ENCODE measurements at regions not wholly inside any gene's neighbourhood (a gene's known extent, or its start where the extent isn't known, plus 50 kb on each side); places are given as distances from the start of the nearest gene placed in this dataset.
"Not testable (repeated sequence)": the region's sequence is repeated elsewhere in the genome, so short reads cannot be mapped to it uniquely, and the experiment has no call there.

- not testable (repeated sequence) for H2BK15ac ChIP-seq (ENCODE audit: low read depth, poor library complexity, severe bottlenecking); H3K9ac ChIP-seq (ENCODE audit: low read length); H3K14ac ChIP-seq (ENCODE audit: low read length in 2 of 2); H2AFZ ChIP-seq (ENCODE audit: low read depth, low read length); H3K79me1 ChIP-seq (replicated peaks; ENCODE audit: low read length, poor library complexity, severe bottlenecking); H3K4ac ChIP-seq (ENCODE audit: low read depth in 1 of 2, low read length in 2 of 2); H3K9me3 ChIP-seq (ENCODE audit: control insufficient read depth, low read length); H4K91ac ChIP-seq (ENCODE audit: low read length); H2BK12ac ChIP-seq (ENCODE audit: low read length in 2 of 2); H3K27me3 ChIP-seq (ENCODE audit: control insufficient read depth in 1 of 2, insufficient read depth in 1 of 2, low read length in 2 of 2); H4K8ac ChIP-seq (ENCODE audit: low read length); H2BK120ac ChIP-seq (ENCODE audit: low read depth, low read length); H2AK5ac ChIP-seq (ENCODE audit: low read length, severe bottlenecking); H2BK5ac ChIP-seq (ENCODE audit: low read depth, low read length, poor library complexity, severe bottlenecking); H3K4me1 ChIP-seq (ENCODE audit: control insufficient read depth, insufficient read depth, low read depth, low read length); H3K36me3 ChIP-seq (ENCODE audit: control insufficient read depth in 1 of 2, insufficient read depth in 2 of 2, low read depth in 1 of 2, low read length in 2 of 2); DNase-seq; H3K27ac ChIP-seq (ENCODE audit: low read length, poor library complexity, severe bottlenecking); H3K18ac ChIP-seq (ENCODE audit: low read depth in 1 of 2, low read length in 2 of 2); H3K23ac ChIP-seq (ENCODE audit: low read length in 2 of 2)
- H3K4me2 ChIP-seq (ENCODE audit: low read length, poor library complexity, severe bottlenecking): peak overlapping the region; percentile 76
- 2% methylated on average over 26 of the region's 29 CpGs for WGBS
- H3K4me3 ChIP-seq (ENCODE audit: insufficient read depth in 1 of 2, low read depth in 1 of 2, low read length in 2 of 2): peak overlapping the region; percentile 33 to 60
Observed at GRCh38 chr10:55601690-55602478, 759.2 kb downstream of the ZWINT start.

- Histone ChIP-seq H3K27ac (ENCODE audit: low read length, poor library complexity, severe bottlenecking) (no peak overlapping the region), H4K91ac (ENCODE audit: low read length) (no peak overlapping the region), H3K18ac (ENCODE audit: low read depth in 1 of 2, low read length in 2 of 2) (no peak overlapping the region), H3K79me1 (replicated peaks; ENCODE audit: low read length, poor library complexity, severe bottlenecking) (no peaks in the 10 kb centered on the region), H2BK15ac (ENCODE audit: low read depth, poor library complexity, severe bottlenecking) (no peak overlapping the region), H3K23ac (ENCODE audit: low read length in 2 of 2) (no peak overlapping the region), H3K4ac (ENCODE audit: low read depth in 1 of 2, low read length in 2 of 2) (no peak overlapping the region), H2AK5ac (ENCODE audit: low read length, severe bottlenecking) (no peak overlapping the region), H3K14ac (ENCODE audit: low read length in 2 of 2) (no peak overlapping the region), H3K27me3 (ENCODE audit: control insufficient read depth in 1 of 2, insufficient read depth in 1 of 2, low read length in 2 of 2) (no peaks in the 10 kb centered on the region), H3K9ac (ENCODE audit: low read length) (no peak overlapping the region), H2BK120ac (ENCODE audit: low read depth, low read length) (no peak overlapping the region), H2AFZ (ENCODE audit: low read depth, low read length) (no peak overlapping the region), H4K8ac (ENCODE audit: low read length) (no peak overlapping the region), H3K4me1 (ENCODE audit: control insufficient read depth, insufficient read depth, low read depth, low read length) (no peaks in the 10 kb centered on the region), H3K4me3 (ENCODE audit: insufficient read depth in 1 of 2, low read depth in 1 of 2, low read length in 2 of 2) (no peak overlapping the region), H3K9me3 (ENCODE audit: control insufficient read depth, low read length) (no peaks in the 10 kb centered on the region), H2BK12ac (ENCODE audit: low read length in 2 of 2) (no peak overlapping the region), H2BK5ac (ENCODE audit: low read depth, low read length, poor library complexity, severe bottlenecking) (no peak overlapping the region), H3K4me2 (ENCODE audit: low read length, poor library complexity, severe bottlenecking) (no peak overlapping the region), H3K36me3 (ENCODE audit: control insufficient read depth in 1 of 2, insufficient read depth in 2 of 2, low read depth in 1 of 2, low read length in 2 of 2) (no peaks in the 10 kb centered on the region)
- no peak for DNase-seq
- WGBS: 95% methylated on average over 1 of the region's 2 CpGs
Observed at GRCh38 chr10:55551603-55552002, 750.6 kb upstream of the PCDH15 start.

GRCh38 chr10:55550236-55550635 lies 749.2 kb upstream of the PCDH15 start:
- no peak overlapping the region for H2AK5ac ChIP-seq (ENCODE audit: low read length, severe bottlenecking)
- no peak overlapping the region for H3K9ac ChIP-seq (ENCODE audit: low read length)
- no peaks in the 10 kb centered on the region for H3K27me3 ChIP-seq (ENCODE audit: control insufficient read depth in 1 of 2, insufficient read depth in 1 of 2, low read length in 2 of 2)
- no peak overlapping the region for H3K27ac ChIP-seq (ENCODE audit: low read length, poor library complexity, severe bottlenecking)
- no peak overlapping the region for H2BK12ac ChIP-seq (ENCODE audit: low read length in 2 of 2)
- H4K91ac ChIP-seq (ENCODE audit: low read length): no peak overlapping the region
- H2BK5ac ChIP-seq (ENCODE audit: low read depth, low read length, poor library complexity, severe bottlenecking): no peak overlapping the region
- H3K4me3 ChIP-seq (ENCODE audit: insufficient read depth in 1 of 2, low read depth in 1 of 2, low read length in 2 of 2): no peak overlapping the region
- no peaks in the 10 kb centered on the region for H3K9me3 ChIP-seq (ENCODE audit: control insufficient read depth, low read length)
- no peak overlapping the region for H3K4ac ChIP-seq (ENCODE audit: low read depth in 1 of 2, low read length in 2 of 2)
- H3K14ac ChIP-seq (ENCODE audit: low read length in 2 of 2): no peak overlapping the region
- H3K79me1 ChIP-seq (replicated peaks; ENCODE audit: low read length, poor library complexity, severe bottlenecking): no peaks in the 10 kb centered on the region
- peak; percentile 67 for DNase-seq
- no peak overlapping the region for H3K23ac ChIP-seq (ENCODE audit: low read length in 2 of 2)
- H2BK15ac ChIP-seq (ENCODE audit: low read depth, poor library complexity, severe bottlenecking): no peak overlapping the region
- no peak overlapping the region for H4K8ac ChIP-seq (ENCODE audit: low read length)
- no peak overlapping the region for H2AFZ ChIP-seq (ENCODE audit: low read depth, low read length)
- WGBS: 0% methylated on average over 1 of the region's 2 CpGs
- no peak overlapping the region for H3K4me2 ChIP-seq (ENCODE audit: low read length, poor library complexity, severe bottlenecking)
- no peaks in the 10 kb centered on the region for H3K36me3 ChIP-seq (ENCODE audit: control insufficient read depth in 1 of 2, insufficient read depth in 2 of 2, low read depth in 1 of 2, low read length in 2 of 2)
- H3K18ac ChIP-seq (ENCODE audit: low read depth in 1 of 2, low read length in 2 of 2): no peak overlapping the region
- H2BK120ac ChIP-seq (ENCODE audit: low read depth, low read length): no peak overlapping the region
- H3K4me1 ChIP-seq (ENCODE audit: control insufficient read depth, insufficient read depth, low read depth, low read length): no peaks in the 10 kb centered on the region

- not testable (repeated sequence) for H2AK5ac ChIP-seq (ENCODE audit: low read length, severe bottlenecking); H3K9me3 ChIP-seq (ENCODE audit: control insufficient read depth, low read length); DNase-seq; H3K23ac ChIP-seq (ENCODE audit: low read length in 2 of 2); H3K18ac ChIP-seq (ENCODE audit: low read depth in 1 of 2, low read length in 2 of 2); H2BK120ac ChIP-seq (ENCODE audit: low read depth, low read length); H3K4me1 ChIP-seq (ENCODE audit: control insufficient read depth, insufficient read depth, low read depth, low read length); H2AFZ ChIP-seq (ENCODE audit: low read depth, low read length); H4K91ac ChIP-seq (ENCODE audit: low read length); H3K79me1 ChIP-seq (replicated peaks; ENCODE audit: low read length, poor library complexity, severe bottlenecking); H3K27me3 ChIP-seq (ENCODE audit: control insufficient read depth in 1 of 2, insufficient read depth in 1 of 2, low read length in 2 of 2); H3K14ac ChIP-seq (ENCODE audit: low read length in 2 of 2); H2BK5ac ChIP-seq (ENCODE audit: low read depth, low read length, poor library complexity, severe bottlenecking); H3K4ac ChIP-seq (ENCODE audit: low read depth in 1 of 2, low read length in 2 of 2); H3K4me3 ChIP-seq (ENCODE audit: insufficient read depth in 1 of 2, low read depth in 1 of 2, low read length in 2 of 2); H2BK15ac ChIP-seq (ENCODE audit: low read depth, poor library complexity, severe bottlenecking); H4K8ac ChIP-seq (ENCODE audit: low read length); H3K9ac ChIP-seq (ENCODE audit: low read length); H3K36me3 ChIP-seq (ENCODE audit: control insufficient read depth in 1 of 2, insufficient read depth in 2 of 2, low read depth in 1 of 2, low read length in 2 of 2); H2BK12ac ChIP-seq (ENCODE audit: low read length in 2 of 2); H3K4me2 ChIP-seq (ENCODE audit: low read length, poor library complexity, severe bottlenecking); H3K27ac ChIP-seq (ENCODE audit: low read length, poor library complexity, severe bottlenecking)
- 95% methylated on average over 5 of the region's 7 CpGs for WGBS
Observed at GRCh38 chr10:55537497-55537896, 736.5 kb upstream of the PCDH15 start.
